K562 (cell line): ENCODE measurements at regions not wholly inside any gene's neighbourhood (a gene's known extent, or its start where the extent isn't known, plus 50 kb on each side); places are given as distances from the start of the nearest gene placed in this dataset.

Experiments used
- ATAC-seq: fragments of 200-7000 bp; cut with Tn5 transposase; 3 replicates; pipeline ENCODE4 v1.9.1; 2020; ENCODE audit warnings: moderate library complexity
- BruUV-seq: library from RNA; stranded (reverse); fragments of 400-500 nt; replicated peaks from 2 replicates; lab custom pipeline; 2021; lab: Mats Ljungman, UMichigan
- CTCF ChIA-PET: fragments of 300-600 bp; formaldehyde crosslinking; extraction: SDS; loops from one replicate; lab custom pipeline; 2021; ENCODE audit warnings: low intra/inter-chr PET ratio; lab: Yijun Ruan, JAX
- POLR2A ChIA-PET: fragments of 300-600, 350-650 bp; sonication (Branson Sonifier 250); formaldehyde crosslinking; extraction: SDS; loops from one replicate; lab custom pipeline; 2021; ENCODE audit warnings: antibody characterized with exemption, inconsistent platforms; lab: Yijun Ruan, JAX
- DNase-seq, 4 experiments: peaks; one replicate each; pipeline versions ENCODE4 v3.0.0 to v3.0.0-alpha.2; 2011 to 2018; ENCODE audit warnings: low spot score in 3 of 4, mixed read lengths in 3 of 4; ENCODE audit errors: extremely low read depth in 1 of 4
- FAIRE-seq: peaks from 2 replicates; lab custom pipeline; 2011; peaks lifted over from hg19 to GRCh38; lab: Jason Lieb, UNC
- H2AFZ ChIP-seq: 2 replicates; pipeline ENCODE4 v1.6.0; 2011; ENCODE audit warnings: low read depth, low read length, control low read depth, inconsistent platforms
- H3K27ac ChIP-seq: fragments of 200-600 bp; 3 replicates; pipeline ENCODE4 v1.8.0; 2011; ENCODE audit warnings: low read depth, mild to moderate bottlenecking, control low read depth, inconsistent platforms, low read length, moderate library complexity, mixed read lengths; ENCODE audit errors: extremely low read depth
- H3K27me3 ChIP-seq, 2 experiments: fragments of 300-600 bp in 1 of 2; 2 replicates in 1 of 2; 3 replicates in 1 of 2; pipeline versions ENCODE4 v1.6.0 to v1.8.0; 2011; ENCODE audit warnings: inconsistent platforms in 2 of 2, low read length in 2 of 2, mild to moderate bottlenecking in 1 of 2, mixed read lengths in 1 of 2, moderate library complexity in 1 of 2; ENCODE audit not compliant: control insufficient read depth in 2 of 2, insufficient read depth in 2 of 2
- H3K36me3 ChIP-seq: fragments of 300-600 bp; 3 replicates; pipeline ENCODE4 v1.8.0; 2011; ENCODE audit warnings: mild to moderate bottlenecking, low read length, inconsistent platforms; ENCODE audit not compliant: control insufficient read depth, insufficient read depth
- H3K4me1 ChIP-seq, 2 experiments: fragments of 200-600 bp in 1 of 2; replicated peaks in 1 of 2; 2 replicates in 1 of 2; 3 replicates in 1 of 2; pipeline versions ENCODE4 v1.5.1 to v1.8.0; 2011; ENCODE audit warnings: inconsistent platforms in 2 of 2, low read length in 2 of 2, mild to moderate bottlenecking in 1 of 2, mixed read lengths in 1 of 2, moderate library complexity in 1 of 2; ENCODE audit not compliant: control insufficient read depth in 2 of 2, insufficient read depth in 2 of 2
- H3K4me2 ChIP-seq: 2 replicates; pipeline ENCODE4 v1.6.1; 2011; ENCODE audit warnings: low read length, control low read depth, inconsistent platforms, mixed read lengths; ENCODE audit not compliant: insufficient read depth
- H3K4me3 ChIP-seq: fragments of 200-600 bp; sonication (generic), shearing (Covaris generic); 2 replicates; pipeline ENCODE4 v1.5.1; 2016; ENCODE audit warnings: control low read depth, inconsistent platforms
- H3K79me2 ChIP-seq: fragments of 200-600 bp; 3 replicates; pipeline ENCODE4 v1.8.0; 2011; ENCODE audit warnings: low read length, inconsistent platforms; ENCODE audit not compliant: control insufficient read depth, insufficient read depth
- H3K9ac ChIP-seq, 2 experiments: 2 replicates each; pipeline versions ENCODE4 v1.6.0 to v1.6.1; 2011; ENCODE audit warnings: low read depth in 2 of 2, low read length in 2 of 2, control low read depth in 1 of 2, inconsistent platforms in 1 of 2, mild to moderate bottlenecking in 1 of 2, mixed read lengths in 1 of 2; ENCODE audit not compliant: insufficient read depth in 1 of 2
- H3K9me1 ChIP-seq: one replicate; pipeline ENCODE4 v1.6.0; 2011; ENCODE audit warnings: inconsistent platforms, mild to moderate bottlenecking, low read length, moderate library complexity; ENCODE audit not compliant: control insufficient read depth, insufficient read depth
- H3K9me3 ChIP-seq: replicated peaks from 2 replicates; pipeline ENCODE4 v1.5.1; 2011; ENCODE audit warnings: low read depth, low read length, inconsistent platforms; ENCODE audit not compliant: control insufficient read depth, insufficient read depth
- H4K20me1 ChIP-seq: replicated peaks from 2 replicates; pipeline ENCODE4 v1.6.1; 2011; ENCODE audit warnings: low read length, inconsistent platforms, mixed read lengths; ENCODE audit not compliant: control insufficient read depth, insufficient read depth
- EP400 ChIP-seq: fragments of 450-650 bp; IDR thresholded peaks from 2 replicates; pipeline ENCODE4 v1.6.1; 2017; ENCODE audit warnings: antibody characterized with exemption, mild to moderate bottlenecking, moderate library complexity
- ETV6 ChIP-seq, 3 experiments: fragments of 150-350 bp in 1 of 3; sonication (generic) in 1 of 3; formaldehyde crosslinking in 1 of 3; IDR thresholded peaks; 2 replicates each; pipeline versions ENCODE4 v1.6.1 to v1.8.0; 2014 to 2022; ENCODE audit warnings: borderline replicate concordance in 2 of 3, low read depth in 2 of 3, antibody characterized with exemption in 1 of 3, low read length in 1 of 3, mild to moderate bottlenecking in 1 of 3, missing genetic modification reagents in 1 of 3
- MXI1 ChIP-seq: IDR thresholded peaks from 2 replicates; pipeline ENCODE4 v1.6.1; 2011; ENCODE audit warnings: low read depth, mild to moderate bottlenecking, improper control_type of control experiment, low read length
- NR2F6 ChIP-seq: fragments of 450-650 bp; formaldehyde crosslinking; IDR thresholded peaks from 2 replicates; pipeline ENCODE4 v1.4.0; 2020; ENCODE audit warnings: mild to moderate bottlenecking
- SUPT5H ChIP-seq: fragments of 450-650 bp; IDR thresholded peaks from 2 replicates; pipeline ENCODE4 v1.6.1; 2016
- ZC3H4 ChIP-seq: sonication (generic); formaldehyde crosslinking; IDR thresholded peaks from 2 replicates; pipeline ENCODE4 v1.9.0; 2021; ENCODE audit warnings: missing genetic modification reagents, borderline replicate concordance
- ZNF655 ChIP-seq: fragments of 250-450 bp; sonication (Bioruptor Pico); IDR thresholded peaks from 2 replicates; pipeline ENCODE4 v1.5.0; 2021
- in situ Hi-C: fragments of 300-500 bp; cut with MboI; formaldehyde crosslinking; loops from 4 replicates; pipeline ENCODE4 v1.15.0; 2018; ENCODE audit warnings: inconsistent platforms, mixed read lengths
- intact Hi-C: fragments of 100-400 bp; cut with micrococcal nuclease; formaldehyde crosslinking; loops from 2 replicates; pipeline ENCODE4 v1.14.2; 2022

GRCh38 chr13:70789751-70790150 is 681.5 kb upstream of the KLHL1 start:
- Histone ChIP-seq H3K4me1 (no peaks in the 10 kb centered on the region), H3K4me2 (no peak overlapping the region), H3K27me3 (no peaks in the 10 kb centered on the region), H3K4me3 (no peak overlapping the region), H3K9me3 (no peaks in the 10 kb centered on the region), H3K36me3 (no peaks in the 10 kb centered on the region), H3K79me2 (no peaks in the 10 kb centered on the region), H3K9ac (no peak overlapping the region), H3K9me1 (no peaks in the 10 kb centered on the region), H4K20me1 (no peaks in the 10 kb centered on the region)
- in situ Hi-C loops = no loop called here
- no peak for FAIRE-seq
- ChIA-PET CTCF (no interaction called here), POLR2A (no interaction called here)
- intact Hi-C loops = no loop called here
- BruUV-seq = no TSS peak
- DNase-seq = no peak
- TF ChIP-seq SUPT5H (no peak), MXI1 (no peak), ETV6 (IDR thresholded peaks at IDR 0.05; ENCODE audit: borderline replicate concordance in 1 of 2, low read depth in 2 of 2, low read length in 1 of 2) (no peak), ETV6 (CRISPR knock-in tag; IDR thresholded peaks at IDR 0.05; ENCODE audit: borderline replicate concordance) (no peak), ZNF655 (CRISPR knock-in tag) (no peak), ZC3H4 (CRISPR knock-in tag) (no peak), EP400 (no peak), NR2F6 (CRISPR knock-in tag) (no peak)
- TF ChIP-seq, all 486 proteins: peak for 0
- no peak for ATAC-seq
- Histone ChIP-seq H3K27ac (no peak overlapping the region), H2AFZ (no peak overlapping the region)
